GM21390 (cell line): ENCODE measurements at regions not wholly inside any gene's neighbourhood (a gene's known extent, or its start where the extent isn't known, plus 50 kb on each side); places are given as distances from the start of the nearest gene placed in this dataset.

Experiments used
- ATAC-seq: cut with Tn5 transposase; IDR thresholded peaks from one replicate; pipeline ENCODE4 v1.9.1; 2021; ENCODE audit not compliant: unreplicated experiment

GRCh38 chr4:35734381-35735098, 509.8 kb downstream of the ARAP2 start:
- peak; percentile 71 for ATAC-seq

GRCh38 chr4:35739308-35739707, 505.0 kb downstream of the ARAP2 start:
- ATAC-seq = no peak

- ATAC-seq = no peak
Measured at GRCh38 chr4:35754047-35754446, 490.3 kb downstream of the ARAP2 start.

DNA sequence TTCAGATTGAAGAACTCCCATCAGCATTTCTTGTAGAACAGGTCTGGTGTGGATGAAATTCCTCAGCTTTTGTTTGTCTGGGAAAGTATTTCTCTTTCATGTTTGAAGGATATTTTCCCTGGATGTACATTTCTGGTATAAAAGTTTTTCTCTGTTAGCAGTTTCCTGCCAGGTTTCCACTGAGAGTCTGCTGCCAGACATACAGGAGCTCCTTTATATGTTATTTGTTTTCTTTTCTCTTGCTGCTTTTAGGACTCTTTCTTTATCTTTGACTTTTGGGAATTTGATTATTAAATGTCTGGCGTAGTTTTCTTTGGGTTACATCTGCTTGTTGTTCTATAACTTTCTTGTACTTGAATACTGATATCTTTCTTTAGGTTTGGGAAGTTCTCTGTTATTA, 486.5 kb downstream of the ARAP2 start:
- no peak for ATAC-seq

DNA sequence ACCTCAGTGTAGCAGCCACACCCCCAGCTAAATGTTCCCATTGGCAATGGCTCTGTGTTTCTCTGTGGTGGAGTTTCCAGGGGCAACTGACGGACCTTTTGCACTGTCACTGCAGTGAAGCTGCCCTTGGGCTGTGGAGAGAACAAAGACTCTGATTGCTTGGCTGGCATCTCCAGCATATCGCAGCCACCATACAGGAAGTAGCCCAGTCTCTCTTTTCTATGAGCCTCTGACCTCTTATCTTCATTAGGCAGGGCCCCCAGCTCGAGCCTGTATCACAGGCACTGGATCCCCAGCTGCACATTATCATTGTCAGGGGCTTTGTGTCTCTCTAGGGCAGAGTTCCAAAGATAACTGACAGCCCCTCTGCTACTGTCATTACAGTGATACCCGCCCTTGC, 483.5 kb downstream of the ARAP2 start:
- no peak for ATAC-seq

- ATAC-seq = no peak
Measured at GRCh38 chr4:35771571-35771970, 472.7 kb downstream of the ARAP2 start.

- ATAC-seq = no peak
Measured at GRCh38 chr4:35772291-35772690, 472.0 kb downstream of the ARAP2 start.

GRCh38 chr4:35789899-35790574, 454.3 kb downstream of the ARAP2 start:
- ATAC-seq = no peak

- ATAC-seq = no peak
Measured at GRCh38 chr4:35793045-35793722, 451.1 kb downstream of the ARAP2 start.

DNA sequence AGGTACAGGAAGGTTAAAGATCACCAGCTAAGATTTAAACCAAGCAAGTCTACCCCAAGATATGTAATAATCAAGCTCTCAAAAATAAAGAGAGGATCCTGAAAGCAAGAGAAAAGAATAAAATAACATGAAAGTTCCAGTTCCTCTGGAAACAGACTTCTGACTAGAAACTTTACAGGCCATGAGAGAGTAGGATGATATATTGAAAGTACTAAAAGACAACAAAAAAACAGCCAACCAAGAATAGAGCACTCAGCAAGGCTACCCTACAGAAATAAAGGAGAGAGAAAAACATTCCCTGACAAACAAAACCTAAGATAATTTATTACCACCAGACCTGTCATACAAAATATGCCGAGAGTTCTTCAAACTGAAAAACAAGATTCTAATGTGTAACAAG, 450.5 kb downstream of the ARAP2 start:
- no peak for ATAC-seq

DNA sequence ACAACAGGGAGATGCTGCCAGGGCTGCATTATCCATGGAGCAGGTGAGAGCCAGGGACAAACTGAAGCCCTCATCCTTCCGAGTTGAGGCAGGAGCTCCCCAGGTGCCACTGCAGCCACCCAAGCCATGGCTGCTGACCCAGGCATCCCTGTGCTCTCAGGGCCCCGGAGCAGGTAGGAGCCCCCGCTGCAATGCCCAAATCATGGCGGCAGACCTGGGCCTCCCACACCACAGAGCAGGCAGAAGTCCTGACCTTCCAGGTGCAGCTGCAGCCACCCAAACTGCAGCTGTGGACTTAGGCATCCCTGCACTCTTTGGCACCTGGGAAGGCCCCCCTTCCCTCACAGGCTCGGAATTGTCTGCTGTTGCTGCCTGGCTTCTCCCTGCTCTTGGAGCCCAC, 443.6 kb downstream of the ARAP2 start:
- no peak for ATAC-seq

DNA sequence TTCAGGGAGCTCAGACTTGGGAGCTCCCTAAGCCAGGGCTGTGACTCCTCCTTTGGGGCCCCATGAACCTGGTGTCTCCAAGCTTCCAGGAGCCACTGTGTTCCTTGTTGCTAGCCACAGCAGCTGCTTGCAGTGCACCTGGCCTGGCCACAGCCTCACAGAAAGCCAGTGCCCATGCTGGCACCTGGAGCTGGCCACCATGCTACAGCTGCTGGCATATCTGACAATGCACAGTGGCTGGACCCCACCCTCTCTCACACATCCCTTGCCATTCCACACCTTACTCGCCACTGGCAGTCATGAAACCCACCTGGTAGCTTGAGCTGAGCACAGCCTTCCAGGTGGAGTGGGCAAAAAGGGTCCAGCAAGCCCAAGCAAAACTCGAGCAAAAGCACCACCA, 441.7 kb downstream of the ARAP2 start:
- no peak for ATAC-seq

DNA sequence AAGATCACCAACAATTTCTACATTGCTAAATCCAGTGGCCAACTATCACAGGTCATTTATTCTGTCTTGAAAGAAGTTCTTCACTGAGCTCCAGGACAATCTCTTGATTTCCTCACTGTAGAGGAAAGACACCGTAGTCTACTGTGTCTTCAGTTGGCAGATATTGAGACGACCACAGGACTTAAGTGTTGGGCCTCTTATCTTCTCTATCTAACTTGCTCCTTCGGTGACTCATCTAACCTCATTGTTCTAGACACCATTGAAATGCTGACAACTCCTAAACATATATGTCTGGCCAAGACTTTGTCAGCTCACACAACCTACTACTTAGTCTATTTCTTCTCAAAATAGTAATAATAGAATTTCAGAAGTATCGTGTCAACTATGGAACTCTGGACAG, 425.8 kb downstream of the ARAP2 start:
- no peak for ATAC-seq

GRCh38 chr4:35820003-35820402, 424.3 kb downstream of the ARAP2 start:
- no peak for ATAC-seq

DNA sequence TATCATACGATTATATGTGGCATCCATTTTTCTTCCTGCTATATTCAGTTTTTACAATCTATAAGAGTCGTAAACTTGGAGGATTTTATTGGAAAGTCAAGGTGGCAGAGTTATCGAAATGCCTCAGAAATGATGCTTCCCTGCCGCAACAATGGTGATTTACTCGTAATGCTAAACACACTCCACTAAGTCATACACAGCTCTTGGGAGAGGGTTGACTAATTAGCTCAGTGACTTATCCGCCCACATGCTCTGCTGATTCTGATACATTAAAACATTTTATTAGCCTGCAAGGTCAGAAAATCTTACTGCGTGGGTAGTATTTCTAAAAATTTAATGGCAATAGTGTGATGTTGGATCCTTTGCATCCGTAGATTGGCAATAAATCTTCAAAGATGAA, 420.1 kb downstream of the ARAP2 start:
- no peak for ATAC-seq

- ATAC-seq = no peak
Measured at GRCh38 chr4:35835893-35836292, 408.4 kb downstream of the ARAP2 start.

DNA sequence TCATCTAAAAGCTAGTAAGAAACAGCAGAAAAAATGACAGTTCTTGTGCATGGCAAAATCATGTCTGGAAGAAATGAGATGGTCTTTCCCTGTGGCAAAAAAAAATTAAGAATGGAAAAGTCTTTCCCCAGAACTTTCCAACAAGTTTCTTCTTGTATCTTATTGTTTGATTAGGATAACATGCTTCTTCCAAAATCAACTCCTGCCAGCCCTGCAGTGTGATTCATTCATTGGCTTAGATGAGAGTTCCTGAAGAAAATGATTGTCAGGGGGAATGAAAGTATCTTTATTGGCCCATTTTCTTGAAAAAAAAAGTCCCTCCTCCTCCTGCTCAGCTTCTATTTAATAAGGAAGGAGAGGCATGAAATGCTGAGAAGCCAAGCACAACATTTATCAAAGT, 407.7 kb downstream of the ARAP2 start:
- ATAC-seq = no peak

GRCh38 chr4:35867057-35867456, 377.3 kb downstream of the ARAP2 start:
- no peak for ATAC-seq

GRCh38 chr4:35872273-35872672, 372.0 kb downstream of the ARAP2 start:
- no peak for ATAC-seq

GRCh38 chr4:35879479-35879878, 364.8 kb downstream of the ARAP2 start:
- ATAC-seq = no peak

DNA sequence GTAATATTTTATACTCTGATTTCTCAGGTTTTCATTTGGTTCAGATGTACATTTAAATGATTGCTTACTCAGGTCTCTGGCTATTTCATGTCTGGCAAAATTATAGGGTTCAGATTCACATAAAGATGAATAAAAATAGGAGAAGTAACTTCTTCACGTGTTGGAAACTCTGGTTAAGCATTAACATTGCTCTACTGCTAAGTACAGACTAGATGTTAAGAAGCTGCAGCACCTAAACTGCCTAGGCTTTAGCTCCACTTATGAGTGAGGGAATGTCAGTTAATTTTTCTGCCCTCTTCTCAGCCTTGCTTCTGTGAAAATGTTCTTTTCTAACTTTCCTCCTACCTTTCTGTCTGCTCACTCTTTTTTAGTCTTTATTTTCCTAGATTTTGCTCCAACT, 361.2 kb downstream of the ARAP2 start:
- no peak for ATAC-seq
